Peyer's patch (tissue), 4 donors: ENCODE measurements at regions not wholly inside any gene's neighbourhood (a gene's known extent, or its start where the extent isn't known, plus 50 kb on each side); places are given as distances from the start of the nearest gene placed in this dataset.

ENCODE experiments used
- POLR2A ChIP-seq, 2 donors: fragments of 450-650 bp; IDR thresholded peaks; one replicate each; pipeline ENCODE4 v1.5.1; 2017; ENCODE audit warnings: antibody characterized with exemption in 2 of 2, mild to moderate bottlenecking in 2 of 2, moderate library complexity in 2 of 2
- TF ChIP-seq, protein P1 (sequence below), 6 experiments: fragments of 450-650 bp in 4 of 6; fragments of 200-600 bp in 2 of 6; sonication (generic) in 1 of 6; IDR thresholded peaks; one replicate each; pipeline ENCODE4 v1.5.1; 2017 to 2019; ENCODE audit warnings: antibody characterized with exemption in 6 of 6, mild to moderate bottlenecking in 3 of 6, moderate library complexity in 1 of 6

DNA sequence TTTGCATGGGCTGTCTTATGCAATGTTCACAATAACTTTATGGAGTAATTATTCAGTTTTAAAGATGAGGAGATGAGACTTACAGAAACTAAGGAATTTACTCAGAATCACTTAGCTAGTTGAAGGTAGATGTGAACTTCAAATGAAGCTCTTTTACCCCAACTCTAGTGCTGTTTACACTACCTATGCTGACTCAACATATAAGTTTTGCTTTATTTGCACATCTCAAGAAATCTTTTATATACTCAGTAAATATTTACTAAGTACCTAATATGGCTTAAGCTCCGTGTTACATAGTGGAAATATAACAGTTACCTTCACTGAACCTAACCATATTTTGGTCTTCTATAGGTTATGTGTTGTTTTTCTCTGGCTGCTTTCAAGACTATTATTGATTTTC, 293.2 kb downstream of the ANXA1 start:
- TF ChIP-seq POLR2A (IDR thresholded peaks at IDR 0.05) = no peak
- TF ChIP-seq, protein P1, sequence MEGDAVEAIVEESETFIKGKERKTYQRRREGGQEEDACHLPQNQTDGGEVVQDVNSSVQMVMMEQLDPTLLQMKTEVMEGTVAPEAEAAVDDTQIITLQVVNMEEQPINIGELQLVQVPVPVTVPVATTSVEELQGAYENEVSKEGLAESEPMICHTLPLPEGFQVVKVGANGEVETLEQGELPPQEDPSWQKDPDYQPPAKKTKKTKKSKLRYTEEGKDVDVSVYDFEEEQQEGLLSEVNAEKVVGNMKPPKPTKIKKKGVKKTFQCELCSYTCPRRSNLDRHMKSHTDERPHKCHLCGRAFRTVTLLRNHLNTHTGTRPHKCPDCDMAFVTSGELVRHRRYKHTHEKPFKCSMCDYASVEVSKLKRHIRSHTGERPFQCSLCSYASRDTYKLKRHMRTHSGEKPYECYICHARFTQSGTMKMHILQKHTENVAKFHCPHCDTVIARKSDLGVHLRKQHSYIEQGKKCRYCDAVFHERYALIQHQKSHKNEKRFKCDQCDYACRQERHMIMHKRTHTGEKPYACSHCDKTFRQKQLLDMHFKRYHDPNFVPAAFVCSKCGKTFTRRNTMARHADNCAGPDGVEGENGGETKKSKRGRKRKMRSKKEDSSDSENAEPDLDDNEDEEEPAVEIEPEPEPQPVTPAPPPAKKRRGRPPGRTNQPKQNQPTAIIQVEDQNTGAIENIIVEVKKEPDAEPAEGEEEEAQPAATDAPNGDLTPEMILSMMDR (IDR thresholded peaks at IDR 0.05) = no peak
